GM18868 (cell line): ENCODE measurements at regions not wholly inside any gene's neighbourhood (a gene's known extent, or its start where the extent isn't known, plus 50 kb on each side); places are given as distances from the start of the nearest gene placed in this dataset.

Source experiments
- ATAC-seq: cut with Tn5 transposase; IDR thresholded peaks from one replicate; pipeline ENCODE4 v1.9.1; 2021; ENCODE audit warnings: mild to moderate bottlenecking, moderate library complexity; ENCODE audit not compliant: unreplicated experiment

DNA sequence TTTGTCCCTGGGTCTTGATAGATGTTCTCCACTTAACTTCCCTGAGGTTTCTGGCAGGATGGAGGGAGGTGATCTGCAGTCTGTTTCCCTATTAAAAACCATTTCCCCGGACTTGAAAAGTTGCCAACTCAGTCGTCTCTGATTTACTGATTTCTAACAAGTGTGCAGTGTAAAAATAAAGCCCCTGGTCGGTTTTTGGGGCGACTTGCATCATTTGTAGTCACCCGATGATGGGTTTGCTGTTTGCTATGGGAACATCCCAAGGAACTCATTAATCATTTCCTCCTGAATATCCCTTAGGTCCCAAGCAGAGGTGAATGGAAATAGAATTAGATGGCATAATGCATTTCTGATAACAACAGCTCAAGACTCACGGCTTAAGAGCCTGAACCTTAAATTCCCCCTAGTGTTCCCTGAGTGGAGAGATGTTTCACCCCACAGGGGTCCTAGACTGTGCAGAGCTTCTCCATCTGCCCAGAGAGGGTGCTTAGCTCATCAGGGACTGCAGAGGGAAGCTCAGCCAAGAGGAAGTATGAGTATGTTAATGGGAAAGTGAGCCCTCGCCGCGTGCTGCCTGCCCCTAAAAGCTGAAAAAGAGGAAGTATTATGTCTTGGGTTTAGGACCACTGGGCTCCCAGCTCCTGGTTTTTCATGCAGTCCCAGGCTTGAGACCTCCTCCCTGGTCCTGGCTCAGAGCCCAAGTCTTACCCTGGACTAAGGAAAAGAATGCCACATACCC lies 115.1 kb upstream of the DAP start:
- no peak for ATAC-seq

- ATAC-seq: no peak
These were observed 114.3 kb upstream of the DAP start for GRCh38 chr5:10875201-10875768.

DNA sequence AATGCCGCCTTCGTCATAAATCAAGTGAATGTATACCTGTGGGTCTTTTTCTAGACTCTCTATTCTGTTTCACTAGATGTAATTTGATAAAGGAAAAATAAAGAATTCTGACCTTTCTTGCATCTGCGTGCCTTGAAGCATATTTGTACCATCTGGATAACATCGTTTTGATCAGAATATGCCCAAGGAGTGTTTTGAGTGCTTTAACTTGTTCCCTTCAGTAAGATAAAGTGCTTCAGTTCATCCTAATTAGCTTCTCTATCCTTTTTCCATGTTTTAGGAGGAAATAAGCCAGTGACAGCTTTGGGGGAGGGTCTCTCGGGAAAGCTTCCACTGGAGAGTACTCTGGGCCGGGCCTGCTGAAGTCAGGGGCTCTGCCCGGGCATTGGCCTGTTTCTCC lies 113.5 kb upstream of the DAP start:
- ATAC-seq: no peak

DNA sequence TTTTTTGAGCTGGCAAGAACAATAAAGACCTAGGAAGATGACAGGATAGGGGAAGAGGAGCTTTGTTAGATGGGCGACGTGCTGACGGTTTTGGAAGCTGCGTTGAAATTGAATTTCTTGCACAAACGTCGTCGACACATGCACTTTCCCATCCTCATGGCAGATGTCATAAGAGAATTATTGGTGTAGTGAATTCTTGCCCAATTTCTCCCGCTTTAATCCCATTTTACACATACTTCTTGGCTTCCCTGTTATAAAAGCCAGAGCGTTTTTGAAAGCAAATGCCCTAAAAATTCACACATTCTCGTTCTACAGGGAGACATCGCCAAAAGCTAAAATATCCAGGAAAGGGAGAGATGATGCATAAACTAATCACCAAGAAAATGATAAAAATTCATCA lies 109.8 kb upstream of the DAP start:
- no peak for ATAC-seq

GRCh38 chr5:10868956-10869355 lies 107.9 kb upstream of the DAP start:
- no peak for ATAC-seq

DNA sequence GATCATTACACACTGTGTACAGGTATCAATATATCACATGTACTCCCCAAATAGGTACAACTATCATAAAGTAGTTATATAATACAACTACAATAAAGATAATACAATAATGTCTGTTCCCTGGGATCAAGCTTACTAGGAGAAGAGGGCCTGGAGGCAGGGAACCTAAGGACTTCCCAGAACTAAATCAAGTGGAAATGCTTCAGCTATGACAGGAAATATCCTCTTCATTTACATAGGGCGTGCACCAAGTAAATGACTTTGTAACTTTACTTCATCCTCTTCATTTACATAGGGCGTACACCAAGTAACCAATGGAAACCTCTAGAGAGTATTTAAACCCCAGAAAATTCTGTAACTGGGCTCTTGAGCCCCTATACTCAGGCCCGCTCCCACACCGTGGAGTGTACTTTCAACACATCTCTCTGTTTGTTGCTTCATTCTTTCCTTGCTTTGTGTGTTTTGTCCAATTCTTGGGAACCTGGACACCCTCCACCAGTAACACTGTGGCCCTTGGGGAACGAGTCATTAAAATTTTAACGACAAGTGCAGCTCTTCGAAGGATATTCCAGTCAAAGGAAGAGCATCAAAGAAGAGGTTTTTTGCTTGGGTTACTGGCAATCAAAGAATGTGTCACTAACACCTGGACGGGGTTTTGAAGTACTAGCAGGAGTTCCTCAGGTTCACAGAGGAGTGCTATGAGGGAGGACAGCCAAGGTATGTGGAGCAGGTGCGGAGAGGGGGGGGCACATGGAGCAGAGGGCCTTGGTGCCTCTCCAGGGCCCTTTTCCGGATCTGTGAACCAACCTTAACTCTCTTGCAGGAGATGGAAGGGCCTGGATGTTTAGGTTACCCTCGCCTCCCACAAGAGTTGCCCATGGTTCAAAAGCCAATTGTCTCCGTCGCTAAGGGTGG lies 106.6 kb upstream of the DAP start:
- ATAC-seq: no peak

DNA sequence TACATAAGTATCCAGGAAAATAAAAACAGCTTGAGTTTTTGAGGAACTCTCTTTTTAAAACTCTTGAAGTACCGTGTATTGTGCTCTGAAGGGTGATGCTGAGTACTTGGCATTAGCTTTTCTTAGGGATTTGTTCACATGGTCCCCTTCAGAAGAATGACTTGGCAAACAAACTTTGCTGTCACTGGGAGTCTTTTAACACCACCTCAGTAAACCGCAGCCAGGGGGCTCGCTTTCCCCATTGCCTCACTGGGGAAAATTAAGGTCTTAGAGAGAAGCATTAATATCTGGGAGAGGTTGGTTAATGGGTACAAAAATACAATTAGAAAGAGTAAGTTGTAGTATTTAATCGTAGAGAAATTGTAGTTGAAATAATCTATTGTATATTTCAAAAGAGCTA lies 105.9 kb upstream of the DAP start:
- no peak for ATAC-seq

DNA sequence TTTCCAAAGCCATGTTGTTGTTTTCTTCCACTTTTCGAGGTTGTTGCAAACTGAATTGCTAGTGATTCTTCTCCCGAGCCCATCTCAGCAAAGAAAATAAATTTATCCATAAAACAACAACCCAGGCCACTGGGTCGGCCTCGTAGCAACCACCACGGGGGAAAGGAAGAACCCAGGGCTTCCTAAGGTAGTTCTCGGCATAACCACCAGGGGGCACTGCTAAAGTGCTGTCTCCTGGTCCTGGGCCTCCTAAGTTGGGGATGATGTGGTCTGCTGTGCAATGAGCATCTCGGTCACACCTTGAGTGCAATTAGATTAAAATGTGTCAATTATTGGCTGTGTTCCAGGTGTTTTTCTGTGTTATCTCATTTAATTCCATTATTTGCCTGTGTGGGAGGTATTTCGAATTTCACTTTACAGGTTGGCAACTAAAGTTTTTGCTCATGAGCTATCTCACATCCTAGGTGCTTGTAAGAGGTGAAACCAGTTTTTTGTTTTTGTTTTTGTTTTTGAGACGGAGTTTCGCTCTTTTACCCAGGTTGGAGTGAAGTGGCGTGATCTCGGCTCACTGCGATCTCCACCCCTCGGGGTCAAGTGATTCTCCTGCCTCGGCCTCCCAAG lies 102.8 kb upstream of the DAP start:
- ATAC-seq: peak; percentile 97

DNA sequence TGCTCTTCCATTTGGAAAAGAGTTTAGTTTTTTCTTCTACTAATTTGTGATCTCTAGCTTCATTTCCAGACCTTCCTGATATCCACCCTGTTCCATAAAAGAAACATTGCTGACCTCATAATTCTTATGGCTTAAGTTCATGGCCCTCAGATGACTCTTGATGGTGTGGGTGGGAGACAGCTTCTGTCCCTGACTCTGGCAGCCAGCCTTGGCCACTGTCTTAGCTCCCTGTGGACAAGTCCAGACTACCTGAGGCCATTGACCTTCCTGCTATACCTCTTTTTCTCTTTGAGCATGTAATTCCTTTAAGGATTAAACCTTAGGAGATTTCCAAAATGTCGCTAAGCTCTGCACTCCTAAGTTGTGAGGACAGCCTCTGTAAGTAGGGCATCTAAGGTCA lies 101.1 kb upstream of the DAP start:
- ATAC-seq: no peak

- no peak for ATAC-seq
These were observed 100.4 kb upstream of the DAP start for GRCh38 chr5:10861423-10861790.

DNA sequence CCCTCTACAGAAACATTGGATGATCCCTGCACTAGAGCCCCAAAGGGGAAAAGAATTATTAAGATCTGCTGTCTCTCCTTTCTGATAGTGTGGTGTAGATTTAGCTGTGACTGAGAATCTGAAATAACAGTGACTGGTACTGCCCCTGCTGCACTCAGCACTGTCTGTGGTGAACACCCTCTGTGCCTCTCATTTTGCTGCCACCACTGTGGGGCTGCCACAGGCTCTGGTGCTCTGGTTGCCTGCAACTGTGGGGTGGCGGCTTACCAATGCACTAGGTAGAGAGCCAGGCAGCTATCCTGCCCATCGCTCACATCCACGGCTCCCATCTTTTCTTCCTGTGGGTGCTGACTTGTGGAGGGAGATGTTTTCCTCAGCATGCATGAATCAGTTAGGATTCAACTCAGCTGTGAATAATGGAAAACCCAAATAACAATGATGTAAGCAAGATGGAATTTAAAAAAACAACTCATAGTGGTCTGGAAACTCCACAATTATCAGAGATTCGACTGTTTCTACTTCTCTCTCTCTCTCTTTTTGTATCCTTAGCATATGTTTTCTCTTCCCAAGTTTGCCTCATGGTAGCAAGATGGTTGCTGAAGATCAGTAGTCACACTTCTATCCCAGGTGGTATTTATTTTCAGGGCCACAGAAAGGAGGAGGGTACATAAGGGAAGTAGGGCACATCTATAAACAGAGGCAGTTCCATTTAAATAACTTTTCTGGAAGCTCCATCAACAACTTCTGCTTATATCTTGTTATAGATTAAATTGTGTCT lies 99.8 kb upstream of the DAP start:
- ATAC-seq: no peak

- no peak for ATAC-seq
These were observed 99.1 kb upstream of the DAP start for GRCh38 chr5:10860196-10860543.

DNA sequence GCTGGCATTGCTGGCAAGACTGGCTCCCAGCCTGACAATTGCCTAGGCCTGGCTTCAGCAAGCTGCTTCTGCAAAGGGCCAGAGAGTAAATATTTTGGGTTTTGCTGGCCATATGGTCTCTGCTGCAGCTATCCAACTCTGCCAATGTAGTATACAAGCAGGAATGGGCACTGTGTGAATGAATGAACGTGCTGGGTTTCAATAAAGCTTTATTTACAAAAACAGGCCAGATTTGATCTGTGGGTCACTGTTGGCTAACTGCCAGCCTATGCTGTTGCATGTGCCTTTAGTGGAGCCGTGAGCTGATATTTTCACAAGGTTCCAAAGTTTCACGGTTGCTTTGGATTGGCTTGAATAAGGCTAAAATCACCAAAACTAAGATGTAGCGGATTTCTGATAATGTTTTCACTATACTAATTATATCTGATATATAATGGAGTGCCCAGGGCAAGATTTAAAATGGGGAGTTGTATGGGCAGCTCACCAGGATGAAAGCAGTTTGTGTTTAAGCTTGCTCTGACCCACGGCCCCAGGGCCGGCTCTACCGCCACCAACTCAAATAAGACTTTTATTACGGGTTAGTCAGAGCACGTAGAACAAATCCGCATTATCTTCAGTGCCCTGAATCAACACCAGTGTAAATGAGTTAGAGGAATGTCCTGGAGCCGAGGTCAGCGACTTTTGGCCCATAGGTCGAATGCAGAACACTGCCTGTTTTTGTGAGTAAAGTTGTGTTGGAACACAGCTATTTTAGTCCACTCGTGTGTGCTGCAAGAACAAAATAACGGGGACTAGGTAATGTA lies 98.6 kb upstream of the DAP start:
- no peak for ATAC-seq

- no peak for ATAC-seq
These were observed 97.9 kb upstream of the DAP start for GRCh38 chr5:10858945-10859344.

GRCh38 chr5:10858307-10858706 lies 97.3 kb upstream of the DAP start:
- no peak for ATAC-seq

DNA sequence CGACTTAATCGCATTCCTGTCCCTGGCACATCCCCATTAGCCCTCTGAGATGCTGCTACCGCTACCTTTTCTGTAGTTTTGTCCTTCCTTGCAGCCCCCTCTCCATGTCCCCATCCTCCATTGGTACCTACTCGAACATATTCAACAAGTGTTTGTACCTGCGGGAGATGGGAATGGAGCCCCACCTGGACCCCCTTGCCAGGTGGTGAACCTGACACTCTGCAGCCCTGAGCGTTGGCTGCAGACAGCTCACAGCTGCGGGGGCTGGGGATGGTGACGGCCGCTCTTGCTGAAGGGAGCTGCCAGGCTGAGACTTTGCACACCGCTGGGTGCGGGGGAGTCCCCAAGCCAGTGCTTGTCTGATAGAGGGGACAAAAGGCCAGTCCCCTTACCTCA lies 96.3 kb upstream of the DAP start:
- no peak for ATAC-seq

GRCh38 chr5:10856683-10857337 lies 95.8 kb upstream of the DAP start:
- ATAC-seq: peak; percentile 56

DNA sequence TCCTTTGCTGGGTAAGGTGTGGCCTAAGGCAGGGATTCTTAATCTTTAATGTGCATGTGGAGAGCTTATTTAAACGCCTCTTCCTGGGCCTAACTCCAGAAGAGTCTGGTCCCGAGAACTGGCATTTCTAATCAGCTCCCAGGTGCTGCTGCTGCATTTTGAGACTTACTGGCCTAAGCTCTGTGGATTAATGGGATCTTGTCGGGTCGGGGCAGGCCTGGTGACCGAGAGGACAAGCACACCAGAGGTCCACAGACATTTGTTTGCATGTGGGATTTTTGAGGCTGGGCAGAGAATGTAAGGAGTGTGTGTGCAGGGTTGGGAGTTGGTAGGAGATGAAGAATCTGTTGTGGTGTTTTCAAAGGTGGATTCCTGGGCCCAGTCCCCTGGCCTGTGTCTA lies 95.0 kb upstream of the DAP start:
- no peak for ATAC-seq

- no peak for ATAC-seq
These were observed 93.7 kb upstream of the DAP start for GRCh38 chr5:10854506-10855277.
